Uterus (tissue), 2 donors: ENCODE measurements at regions not wholly inside any gene's neighbourhood (a gene's known extent, or its start where the extent isn't known, plus 50 kb on each side); places are given as distances from the start of the nearest gene placed in this dataset.

Source experiments
- POLR2A ChIP-seq, 2 donors: fragments of 450-650 bp; IDR thresholded peaks; one replicate each; pipeline ENCODE4 v1.6.1; 2016; ENCODE audit warnings: antibody characterized with exemption in 2 of 2, mild to moderate bottlenecking in 1 of 2, moderate library complexity in 1 of 2
- TF ChIP-seq, protein P1 (sequence below), 4 experiments: fragments of 200-600 bp in 2 of 4; fragments of 450-650 bp in 2 of 4; sonication (generic) in 2 of 4; IDR thresholded peaks; one replicate each; pipeline ENCODE4 v1.5.1; 2016 to 2019; ENCODE audit warnings: antibody characterized with exemption in 4 of 4, mild to moderate bottlenecking in 2 of 4, moderate library complexity in 1 of 4

DNA sequence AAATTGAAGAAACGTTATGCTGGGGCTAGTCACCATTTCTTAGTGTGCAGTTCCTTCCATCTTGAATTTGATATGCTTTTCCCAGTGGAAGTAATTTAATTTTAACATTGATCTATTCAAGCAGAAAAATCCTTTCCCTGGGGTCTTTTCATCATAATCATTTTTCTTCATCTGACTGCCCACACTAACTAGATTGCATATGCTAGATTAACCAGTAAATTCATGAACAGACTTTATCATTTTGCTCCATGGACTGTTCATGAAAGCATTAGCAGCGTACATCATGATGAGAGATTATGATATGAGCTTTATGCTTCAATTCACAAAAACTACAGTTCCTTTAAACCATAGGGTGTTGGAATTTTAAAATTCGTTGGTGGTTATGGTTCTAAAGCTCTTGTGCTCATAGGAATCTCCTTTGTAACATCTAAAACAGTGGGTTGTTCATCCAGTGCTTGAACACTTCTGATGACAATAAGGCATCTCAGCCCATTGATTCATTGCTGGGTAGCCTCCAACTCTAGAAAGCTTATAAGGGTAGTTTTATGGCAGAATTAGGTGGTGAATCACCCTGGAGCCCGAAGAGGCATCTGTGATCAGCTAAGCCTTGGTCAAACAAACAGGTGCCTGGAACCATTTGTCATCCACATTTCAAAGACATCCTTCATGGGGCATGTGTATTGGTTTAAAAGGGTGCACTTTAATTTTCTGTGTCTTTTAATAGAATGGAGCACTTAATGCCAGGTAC, 77.2 kb upstream of the NDUFV2 start:
- TF ChIP-seq, protein P1, sequence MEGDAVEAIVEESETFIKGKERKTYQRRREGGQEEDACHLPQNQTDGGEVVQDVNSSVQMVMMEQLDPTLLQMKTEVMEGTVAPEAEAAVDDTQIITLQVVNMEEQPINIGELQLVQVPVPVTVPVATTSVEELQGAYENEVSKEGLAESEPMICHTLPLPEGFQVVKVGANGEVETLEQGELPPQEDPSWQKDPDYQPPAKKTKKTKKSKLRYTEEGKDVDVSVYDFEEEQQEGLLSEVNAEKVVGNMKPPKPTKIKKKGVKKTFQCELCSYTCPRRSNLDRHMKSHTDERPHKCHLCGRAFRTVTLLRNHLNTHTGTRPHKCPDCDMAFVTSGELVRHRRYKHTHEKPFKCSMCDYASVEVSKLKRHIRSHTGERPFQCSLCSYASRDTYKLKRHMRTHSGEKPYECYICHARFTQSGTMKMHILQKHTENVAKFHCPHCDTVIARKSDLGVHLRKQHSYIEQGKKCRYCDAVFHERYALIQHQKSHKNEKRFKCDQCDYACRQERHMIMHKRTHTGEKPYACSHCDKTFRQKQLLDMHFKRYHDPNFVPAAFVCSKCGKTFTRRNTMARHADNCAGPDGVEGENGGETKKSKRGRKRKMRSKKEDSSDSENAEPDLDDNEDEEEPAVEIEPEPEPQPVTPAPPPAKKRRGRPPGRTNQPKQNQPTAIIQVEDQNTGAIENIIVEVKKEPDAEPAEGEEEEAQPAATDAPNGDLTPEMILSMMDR (IDR thresholded peaks at IDR 0.05), result no peak
- no peak for TF ChIP-seq POLR2A (IDR thresholded peaks at IDR 0.05)
